Chondrocyte (in vitro differentiated cells): ENCODE measurements at regions not wholly inside any gene's neighbourhood (a gene's known extent, or its start where the extent isn't known, plus 50 kb on each side); places are given as distances from the start of the nearest gene placed in this dataset.
A peak's percentile ranks its signal among the peaks of the same experiment; 100 is the strongest.

Experiments
- DNase-seq: peaks from one replicate; pipeline ENCODE4 v3.0.0; 2021; ENCODE audit warnings: mixed read lengths, low spot score
- H3K27ac Mint-ChIP-seq: one replicate; pipeline ENCODE4 v1.8.0; 2021; ENCODE audit warnings: mild to moderate bottlenecking, moderate library complexity, mixed read lengths; ENCODE audit not compliant: unreplicated experiment
- H3K27me3 Mint-ChIP-seq: 2 replicates; pipeline ENCODE4 v1.8.0; 2021; ENCODE audit warnings: low read depth, mixed read lengths
- H3K36me3 Mint-ChIP-seq: 2 replicates; pipeline ENCODE4 v1.8.0; 2021; ENCODE audit warnings: low read depth, mixed read lengths
- H3K4me1 Mint-ChIP-seq: 2 replicates; pipeline ENCODE4 v1.8.0; 2021; ENCODE audit warnings: low read depth, mild to moderate bottlenecking, mixed read lengths
- H3K4me3 Mint-ChIP-seq: one replicate; pipeline ENCODE4 v1.8.0; 2021; ENCODE audit warnings: mild to moderate bottlenecking, moderate library complexity, mixed read lengths; ENCODE audit not compliant: unreplicated experiment
- H3K9me3 Mint-ChIP-seq: 2 replicates; pipeline ENCODE4 v1.8.0; 2021; ENCODE audit warnings: low read depth, mixed read lengths
- CTCF ChIP-seq: fragments of 200-600 bp; sonication (generic); IDR thresholded peaks from 2 replicates; pipeline ENCODE4 v1.5.0; 2021; ENCODE audit warnings: antibody characterized with exemption, mild to moderate bottlenecking, moderate library complexity

- Mint-ChIP-seq H3K4me1 (no peaks in the 10 kb centered on the region), H3K27me3 (peaks cover 32% of the 10 kb centered on the region), H3K27ac (no peak overlapping the region), H3K4me3 (no peak overlapping the region), H3K36me3 (no peaks in the 10 kb centered on the region), H3K9me3 (peaks cover 5% of the 10 kb centered on the region)
- no peak for DNase-seq
- TF ChIP-seq CTCF, result peak; percentile 21
These were observed 124.7 kb upstream of the NIPBL start for GRCh38 chr5:36751886-36752285.

GRCh38 chr5:36755342-36755741 lies 121.2 kb upstream of the NIPBL start:
- Mint-ChIP-seq H3K27ac (no peak overlapping the region), H3K4me3 (no peak overlapping the region), H3K4me1 (no peaks in the 10 kb centered on the region), H3K36me3 (no peaks in the 10 kb centered on the region), H3K9me3 (peaks cover 9% of the 10 kb centered on the region), H3K27me3 (peaks cover 29% of the 10 kb centered on the region)
- no peak for DNase-seq
- TF ChIP-seq CTCF, result no peak

DNA sequence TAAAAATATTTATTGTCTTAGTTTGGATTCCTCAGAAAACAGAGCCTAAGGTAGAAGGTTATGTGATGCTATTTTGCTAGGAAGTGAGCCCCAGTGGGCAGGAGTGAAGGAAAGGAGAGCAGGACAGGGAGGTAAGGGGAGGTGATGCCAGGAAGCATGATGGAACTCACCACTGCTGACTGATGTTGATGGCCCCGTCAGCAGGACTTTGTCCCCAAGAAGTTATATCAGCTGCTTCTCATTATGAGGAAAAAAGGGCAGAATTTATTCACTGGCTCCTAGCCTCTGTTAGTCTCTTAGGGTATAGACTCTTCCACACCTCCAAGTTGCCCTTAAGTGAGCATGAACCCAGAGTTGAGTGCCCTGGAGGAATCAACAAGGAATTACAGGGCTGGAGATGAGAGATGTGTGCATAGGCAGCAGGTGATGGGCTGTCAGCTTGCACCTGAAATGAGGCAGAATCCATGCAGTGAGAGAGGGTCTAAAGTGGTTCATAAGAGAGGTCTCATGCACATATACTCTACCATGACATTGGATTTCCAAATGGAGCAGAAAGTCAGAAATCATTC lies 120.6 kb upstream of the NIPBL start:
- Mint-ChIP-seq H3K9me3 (peaks cover 9% of the 10 kb centered on the region), H3K36me3 (no peaks in the 10 kb centered on the region), H3K27me3 (peaks cover 28% of the 10 kb centered on the region), H3K4me3 (no peak overlapping the region), H3K4me1 (no peaks in the 10 kb centered on the region), H3K27ac (no peak overlapping the region)
- no peak for TF ChIP-seq CTCF
- no peak for DNase-seq

DNA sequence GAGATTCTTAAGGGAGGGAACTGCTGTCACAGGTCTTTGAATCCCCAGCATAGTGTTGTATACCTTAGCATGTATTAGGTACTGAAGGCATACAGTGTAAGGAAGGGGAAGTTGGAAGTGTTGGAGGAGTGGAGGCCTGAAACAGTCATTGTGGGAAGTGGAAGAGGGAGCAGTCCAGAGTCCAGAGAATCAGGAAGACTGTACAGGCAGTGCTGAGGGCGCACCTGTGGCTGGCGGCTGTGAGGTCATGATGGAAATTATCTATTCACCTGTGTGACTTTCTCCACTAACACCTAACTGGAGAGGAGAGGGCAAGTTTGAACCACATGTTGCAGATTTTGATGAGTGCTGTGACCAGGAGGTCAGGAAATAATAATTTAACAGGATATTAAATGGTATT lies 119.7 kb upstream of the NIPBL start:
- H3K4me3 Mint-ChIP-seq, result no peak overlapping the region
- no peaks in the 10 kb centered on the region for H3K36me3 Mint-ChIP-seq
- H3K27me3 Mint-ChIP-seq, result peaks cover 30% of the 10 kb centered on the region
- peaks cover 9% of the 10 kb centered on the region for H3K9me3 Mint-ChIP-seq
- DNase-seq, result no peak
- H3K4me1 Mint-ChIP-seq, result no peaks in the 10 kb centered on the region
- no peak overlapping the region for H3K27ac Mint-ChIP-seq
- TF ChIP-seq CTCF, result no peak

- Mint-ChIP-seq H3K36me3 (no peaks in the 10 kb centered on the region), H3K9me3 (peaks cover 9% of the 10 kb centered on the region), H3K4me1 (no peaks in the 10 kb centered on the region), H3K27me3 (peaks cover 26% of the 10 kb centered on the region), H3K27ac (no peak overlapping the region), H3K4me3 (no peak overlapping the region)
- no peak for TF ChIP-seq CTCF
- DNase-seq, result no peak
These were observed 117.5 kb upstream of the NIPBL start for GRCh38 chr5:36759117-36759516.
